HuH-7 (cell line): ENCODE measurements at regions not wholly inside any gene's neighbourhood (a gene's known extent, or its start where the extent isn't known, plus 50 kb on each side); places are given as distances from the start of the nearest gene placed in this dataset.
"Not testable (repeated sequence)": the region's sequence is repeated elsewhere in the genome, so short reads cannot be mapped to it uniquely, and the experiment has no call there.

Experiments used
- DNase-seq: peaks from one replicate; pipeline ENCODE4 v3.0.0; 2011; ENCODE audit warnings: low spot score

DNA sequence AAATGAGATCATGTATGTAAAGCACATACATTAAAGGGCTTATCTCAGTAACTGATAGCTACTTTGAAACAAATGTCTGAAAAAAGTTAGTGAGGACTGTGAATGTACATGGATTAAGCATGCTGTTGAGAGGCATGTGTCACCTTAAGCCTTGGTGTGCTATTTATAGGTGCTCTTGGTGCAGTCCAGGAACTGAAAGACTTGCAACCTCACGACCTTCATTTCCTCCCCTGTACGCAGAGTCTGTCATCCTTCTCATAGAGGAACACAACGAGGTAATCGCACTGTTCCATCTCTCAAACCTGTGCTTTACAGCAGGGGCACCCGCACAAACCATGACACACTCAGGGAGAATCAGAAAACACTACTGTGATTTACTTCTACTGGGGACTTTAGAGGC, 65.6 kb downstream of the UFM1 start:
- no peak for DNase-seq

DNA sequence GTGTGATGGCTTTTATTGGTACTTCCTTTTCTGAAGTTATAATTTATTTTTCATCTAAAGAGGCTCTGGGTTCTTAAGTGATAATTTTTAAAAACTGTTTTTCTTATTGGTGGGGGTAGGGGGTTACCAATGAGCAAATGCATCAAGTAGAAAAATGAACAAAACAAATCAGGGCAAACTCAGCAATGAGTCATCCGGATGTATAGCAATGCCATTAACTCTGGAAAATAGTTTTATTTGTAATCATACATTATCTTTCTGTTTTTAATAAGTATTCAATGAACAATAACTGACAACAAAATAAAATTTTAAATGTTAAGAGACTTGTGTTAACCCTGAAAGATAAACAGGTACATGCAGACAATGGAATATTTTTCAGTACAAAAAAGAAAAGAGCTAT, 67.6 kb downstream of the UFM1 start:
- DNase-seq = no peak

DNA sequence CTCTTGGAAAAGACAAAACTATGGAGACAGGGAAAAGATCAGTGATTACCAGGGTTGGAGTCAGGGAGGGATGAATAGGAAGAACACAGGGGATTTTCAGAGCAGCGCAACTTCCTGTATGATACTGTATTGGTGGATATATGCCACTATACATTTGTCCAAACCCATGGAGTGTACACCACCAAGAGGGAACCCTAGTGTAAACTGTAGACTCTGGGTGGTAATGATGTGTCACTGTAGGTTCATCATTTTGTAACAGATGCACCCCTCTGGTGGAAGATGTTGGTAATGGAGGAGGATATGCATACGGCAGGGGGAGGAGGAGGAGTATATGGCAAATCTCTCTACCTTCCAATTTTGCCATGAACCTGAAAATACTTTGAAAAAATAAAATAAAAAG, 68.1 kb downstream of the UFM1 start:
- peak; percentile 7 for DNase-seq

DNA sequence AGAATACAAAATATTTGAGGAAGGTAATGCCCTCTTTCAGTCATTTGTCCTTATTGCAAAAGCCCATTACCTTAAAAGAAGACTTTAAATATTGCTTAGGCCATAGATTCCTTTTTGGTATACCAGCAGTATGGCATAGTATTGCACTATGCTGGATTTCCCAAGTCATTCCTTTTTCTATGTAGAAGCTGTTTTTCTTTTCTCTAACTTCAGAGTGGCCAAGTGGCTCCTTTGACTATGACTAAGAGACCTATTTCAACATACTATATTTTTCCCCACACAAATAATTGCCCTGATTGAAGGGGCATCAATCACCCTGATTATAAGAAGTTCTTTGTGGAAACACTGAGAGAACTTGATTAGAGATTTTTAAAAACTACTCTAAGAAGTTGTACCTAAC, 68.6 kb downstream of the UFM1 start:
- no peak for DNase-seq

DNA sequence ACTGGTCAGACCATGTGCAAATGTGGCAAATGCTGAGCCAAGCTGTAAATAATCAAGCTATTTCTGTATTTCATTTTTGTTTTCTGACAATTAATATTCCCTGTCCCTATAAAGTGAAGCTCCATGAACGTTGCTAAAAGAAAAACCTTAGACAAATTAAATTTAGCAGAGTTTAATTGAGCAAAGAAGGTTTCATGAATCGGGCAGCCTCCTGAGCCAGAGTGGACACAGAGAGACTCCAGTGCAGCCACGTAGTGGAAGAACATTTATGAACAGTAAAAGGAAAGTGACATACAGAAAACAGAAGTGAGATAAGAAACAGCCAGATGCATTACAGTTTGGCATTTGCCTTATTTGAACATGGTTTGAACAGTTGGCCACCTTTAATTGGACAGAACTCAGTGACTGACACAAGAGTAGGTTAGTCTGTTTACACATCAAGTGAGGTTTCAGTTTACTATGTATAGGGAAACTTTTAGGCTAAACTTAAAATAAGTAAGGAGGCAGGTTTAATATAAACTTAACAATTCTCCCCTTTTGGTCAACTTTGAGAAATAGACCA, 69.7 kb downstream of the UFM1 start:
- DNase-seq = no peak

DNA sequence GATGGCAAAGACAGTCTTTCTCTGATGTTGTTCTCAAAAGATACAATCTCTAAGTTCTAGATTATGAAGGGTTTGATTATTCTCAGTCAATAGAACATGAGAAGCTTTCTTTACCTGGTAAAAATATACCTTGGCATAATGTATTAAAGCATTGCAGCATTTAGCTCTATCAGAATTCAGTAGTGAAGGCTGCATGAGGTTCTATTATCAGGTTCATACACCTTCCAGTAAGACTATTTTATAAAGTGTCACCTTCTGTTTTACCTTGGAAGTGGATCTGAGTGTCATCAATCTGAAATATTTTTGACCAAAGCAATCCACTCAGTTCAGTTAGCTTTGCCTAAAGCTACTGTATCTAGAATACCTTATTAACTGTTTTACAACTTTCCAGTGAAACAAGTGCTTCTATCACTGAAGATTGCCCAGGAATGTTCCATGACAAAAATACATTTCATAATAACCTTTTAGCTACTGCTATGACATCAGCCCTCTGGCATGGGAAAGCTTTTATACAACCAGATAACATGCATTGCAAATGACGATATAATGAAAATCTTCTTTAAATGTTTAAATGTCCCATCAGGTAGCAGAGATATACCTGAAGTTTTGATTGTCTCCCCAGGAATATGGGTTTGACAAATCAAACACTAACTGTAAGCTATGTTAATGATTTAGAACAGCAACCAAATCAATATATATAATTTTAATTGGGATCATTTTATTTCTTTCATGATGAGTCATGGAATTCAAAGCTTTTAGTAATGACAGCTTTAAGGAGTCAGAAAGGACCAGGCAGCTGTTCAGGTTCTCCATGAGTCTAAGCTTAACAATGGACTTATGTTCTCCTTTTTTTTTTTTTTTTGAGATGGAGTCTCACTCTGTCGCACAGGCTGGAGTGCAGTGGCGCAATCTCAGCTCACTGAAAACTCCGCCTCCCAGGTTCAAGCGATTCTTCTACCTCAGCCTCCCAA, 72.2 kb downstream of the UFM1 start:
- no peak for DNase-seq

DNA sequence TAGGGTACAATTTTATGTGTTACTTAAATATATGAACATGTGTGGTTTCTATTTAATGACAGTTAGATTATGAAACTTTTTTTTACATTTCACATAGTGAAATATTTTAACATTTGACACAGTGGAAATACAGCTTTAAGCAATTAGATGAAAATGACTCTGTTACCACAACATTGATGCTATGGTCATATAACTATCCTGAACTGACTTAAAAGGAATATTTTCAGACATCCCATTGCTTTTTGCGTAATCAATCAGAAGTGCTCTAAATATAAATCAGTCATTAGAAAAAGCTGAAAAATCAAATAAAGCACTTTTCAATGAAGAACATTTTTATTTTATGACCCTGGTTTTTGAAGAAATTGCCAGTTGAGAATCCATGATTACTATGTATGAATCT, 80.3 kb downstream of the UFM1 start:
- no peak for DNase-seq

DNA sequence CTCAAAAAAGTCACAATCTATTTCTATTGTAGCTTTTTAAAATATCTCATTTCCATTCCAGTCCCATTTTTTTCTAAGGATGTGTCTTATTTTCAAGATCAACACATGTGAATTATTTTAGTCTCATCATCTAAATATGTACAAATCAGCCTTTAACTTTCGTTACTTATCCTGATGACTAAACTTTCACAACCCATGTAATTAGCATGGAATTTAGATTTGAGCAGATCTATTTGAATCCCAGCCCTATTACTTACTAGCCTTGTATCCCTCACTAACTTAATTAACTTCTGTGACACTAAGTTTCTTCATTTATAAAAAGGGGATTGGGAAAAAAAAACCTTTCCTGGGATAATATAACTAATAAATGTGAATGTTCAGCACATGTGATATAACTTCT, 81.1 kb downstream of the UFM1 start:
- DNase-seq = no peak

DNA sequence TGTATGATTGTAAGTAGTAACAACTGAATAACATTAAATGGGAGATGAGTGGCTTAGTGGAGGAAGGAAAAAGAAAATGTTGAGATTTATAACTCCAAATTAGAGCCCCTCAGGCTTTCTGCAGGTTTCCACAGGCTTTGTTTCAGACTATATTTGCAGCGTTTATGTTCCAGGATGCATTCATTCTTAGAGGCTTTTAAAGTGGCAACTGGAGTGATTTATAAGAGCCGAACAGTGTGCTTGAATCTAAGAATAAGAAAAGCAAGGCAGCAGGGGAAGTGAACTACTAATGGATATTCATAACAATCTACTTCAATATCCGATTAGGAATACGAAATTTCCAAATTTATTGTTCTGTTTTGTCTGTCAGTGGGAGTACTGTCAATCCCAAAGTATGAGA, 91.0 kb downstream of the UFM1 start:
- DNase-seq = no peak

DNA sequence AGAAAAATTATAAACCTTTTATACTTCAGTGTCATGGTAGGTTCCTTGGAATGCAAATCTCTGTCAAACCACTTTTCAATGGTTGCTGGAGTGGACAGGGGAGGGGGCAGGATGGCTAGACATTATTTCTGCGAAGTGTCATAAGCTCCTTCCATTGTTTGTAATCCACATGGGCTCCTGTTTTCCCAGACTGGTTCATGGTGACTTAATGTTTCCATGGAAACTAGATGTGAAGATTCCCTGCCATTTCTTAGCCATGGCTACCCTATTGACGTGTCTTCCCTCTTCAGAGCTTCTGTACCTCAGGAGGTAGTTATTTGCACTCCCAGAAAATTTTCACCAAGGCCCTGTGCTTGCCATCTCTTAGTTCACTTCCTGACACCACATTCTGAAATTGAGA, 95.3 kb downstream of the UFM1 start:
- no peak for DNase-seq

DNA sequence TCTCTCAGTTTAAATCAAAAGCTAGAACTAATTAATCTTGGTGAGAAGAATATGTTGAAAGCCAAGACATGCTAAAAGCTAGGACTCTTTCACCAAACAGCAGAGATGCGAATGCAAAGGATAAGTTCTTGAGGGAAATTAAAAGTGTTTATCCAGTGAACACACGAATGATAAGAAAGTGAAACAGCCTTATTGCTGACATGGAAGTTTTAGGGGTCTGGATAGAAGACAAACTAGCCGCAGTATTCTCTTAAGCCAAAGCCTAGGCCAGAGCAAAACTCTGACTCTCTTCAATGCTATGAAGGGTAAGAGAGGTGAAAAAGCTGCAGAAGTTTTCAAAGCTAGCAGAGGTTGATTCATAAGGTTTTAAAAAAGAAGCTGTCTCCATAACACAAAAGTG, 103.0 kb downstream of the UFM1 start:
- no peak for DNase-seq

DNA sequence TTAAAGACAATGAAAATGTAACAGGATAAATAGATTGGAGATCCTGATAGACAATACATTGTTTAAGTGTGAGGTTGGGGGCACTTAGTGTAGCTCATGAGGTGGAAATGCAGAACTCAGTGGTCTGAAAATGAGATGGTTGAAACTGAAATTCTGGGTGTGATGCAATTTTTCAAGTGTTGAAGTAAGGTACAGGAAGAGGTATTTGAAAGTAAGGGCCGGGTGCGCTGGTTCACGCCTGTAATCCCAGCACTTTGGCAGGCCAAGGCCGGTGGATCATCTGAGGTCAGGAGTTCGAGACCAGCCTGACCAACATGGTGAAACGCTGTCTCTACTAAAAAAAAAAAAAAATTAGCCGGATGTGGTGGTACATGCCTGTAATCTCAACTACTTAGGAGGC, 113.0 kb downstream of the UFM1 start:
- no peak for DNase-seq

DNA sequence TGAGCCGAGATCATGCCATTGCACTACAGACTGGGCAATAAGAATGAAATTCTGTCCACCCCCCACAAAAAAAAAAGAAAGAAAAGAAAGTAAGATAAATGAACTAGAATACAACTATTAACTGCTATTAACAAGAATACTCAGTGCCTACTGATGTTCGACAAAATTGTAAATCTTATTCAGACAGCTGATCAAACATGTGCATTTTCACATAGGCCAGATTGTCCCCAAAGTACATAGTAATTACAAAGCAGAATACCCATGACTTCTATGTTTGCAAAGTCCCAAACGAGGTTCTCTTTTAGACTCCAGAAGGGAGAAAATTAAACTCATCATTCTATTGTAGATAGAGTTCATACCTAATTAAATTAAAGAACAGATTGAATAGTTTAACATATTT, 113.4 kb downstream of the UFM1 start:
- no peak for DNase-seq

DNA sequence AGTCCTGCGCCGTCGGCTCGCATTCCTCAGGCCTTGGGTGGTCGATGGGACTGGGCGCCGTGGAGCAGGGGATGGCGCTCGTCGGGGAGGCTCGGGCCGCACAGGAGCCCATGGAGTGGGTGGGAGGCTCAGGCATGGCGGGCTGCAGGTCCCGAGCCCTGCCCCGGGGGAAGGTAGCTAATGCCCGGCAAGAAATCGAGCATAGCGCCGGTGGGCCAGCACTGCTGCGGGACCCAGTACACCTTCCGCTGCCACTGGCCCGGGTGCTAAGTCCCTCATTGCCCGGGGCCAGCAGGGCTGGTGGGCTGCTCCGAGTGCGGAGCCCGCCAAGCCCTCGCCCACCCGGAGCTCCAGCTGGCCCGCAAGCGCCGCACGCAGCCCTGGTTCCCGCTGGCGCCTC, 122.8 kb downstream of the UFM1 start:
- DNase-seq = not testable (repeated sequence)

DNA sequence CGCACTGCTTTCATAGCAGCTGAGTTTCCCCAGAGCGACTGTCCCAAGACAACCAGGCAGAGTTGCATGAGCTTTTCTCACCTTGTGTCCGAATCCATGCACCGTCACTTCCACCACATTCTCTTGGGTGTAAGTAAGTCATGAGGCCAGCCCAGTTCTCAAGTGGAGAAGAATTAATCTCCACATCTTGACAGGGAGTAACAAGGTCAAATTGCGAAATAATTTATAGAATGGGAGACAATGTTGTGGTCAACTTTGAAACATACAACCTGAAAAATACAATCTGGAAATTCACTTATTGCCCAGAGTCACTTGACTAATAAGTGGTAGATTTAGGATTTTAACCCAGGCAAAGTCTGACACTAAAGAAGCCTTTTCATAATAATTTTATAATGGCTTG, 123.7 kb downstream of the UFM1 start:
- no peak for DNase-seq

DNA sequence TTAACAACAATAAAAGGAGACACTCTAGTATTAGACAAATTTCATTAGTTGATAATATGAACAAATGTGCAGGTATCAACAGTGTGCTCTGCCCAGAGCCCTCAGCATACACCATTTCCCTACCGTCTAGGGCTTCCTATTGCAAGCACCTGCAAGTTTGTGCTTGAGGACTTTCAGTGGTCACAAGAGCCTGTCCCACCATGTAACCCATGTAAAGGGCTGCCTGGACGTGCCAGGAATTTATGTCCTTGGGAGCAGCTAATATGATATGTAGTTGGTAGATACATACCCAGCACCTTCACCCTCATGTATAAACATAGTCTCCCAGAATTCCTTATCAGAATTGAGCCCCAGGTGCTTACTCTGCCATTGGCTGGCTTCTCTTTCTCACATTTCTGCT, 128.0 kb downstream of the UFM1 start:
- no peak for DNase-seq

DNA sequence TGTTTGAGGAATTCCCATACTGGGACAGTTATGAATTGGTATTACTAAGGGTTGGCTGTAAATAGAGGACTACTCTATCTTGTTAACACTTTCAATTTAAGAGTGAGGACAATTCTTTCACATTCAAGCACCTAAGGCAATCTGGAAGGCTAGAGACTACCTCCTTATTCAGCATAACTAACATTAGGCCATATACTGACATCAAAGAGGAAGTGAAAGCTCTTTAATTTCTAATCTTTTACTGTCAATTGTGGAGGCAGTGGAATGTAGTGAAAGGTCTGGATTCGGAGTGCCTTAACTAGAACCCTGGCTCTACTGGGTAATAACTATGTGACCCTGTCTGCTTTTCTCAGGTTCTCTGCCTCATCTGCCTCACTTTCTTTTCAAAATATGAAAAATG, 134.0 kb downstream of the UFM1 start:
- DNase-seq = no peak

DNA sequence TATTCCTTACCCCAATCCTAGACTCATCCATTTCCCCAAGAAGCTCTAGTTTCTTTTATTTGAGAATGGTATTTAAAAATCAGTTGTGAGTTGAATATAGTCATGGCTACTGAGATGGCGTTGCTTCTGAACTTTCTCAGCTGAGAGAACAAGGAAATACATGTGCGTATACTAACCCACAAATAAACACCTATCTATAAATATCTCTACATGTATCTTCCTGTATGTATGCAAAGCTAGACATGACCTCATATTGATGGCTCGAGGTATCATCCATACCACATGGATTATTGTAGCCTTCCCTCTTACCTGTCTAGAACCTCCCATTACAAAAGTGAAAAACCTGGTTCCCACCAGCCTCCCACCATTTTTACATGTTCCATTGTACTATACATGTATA, 141.0 kb downstream of the UFM1 start:
- DNase-seq = no peak

DNA sequence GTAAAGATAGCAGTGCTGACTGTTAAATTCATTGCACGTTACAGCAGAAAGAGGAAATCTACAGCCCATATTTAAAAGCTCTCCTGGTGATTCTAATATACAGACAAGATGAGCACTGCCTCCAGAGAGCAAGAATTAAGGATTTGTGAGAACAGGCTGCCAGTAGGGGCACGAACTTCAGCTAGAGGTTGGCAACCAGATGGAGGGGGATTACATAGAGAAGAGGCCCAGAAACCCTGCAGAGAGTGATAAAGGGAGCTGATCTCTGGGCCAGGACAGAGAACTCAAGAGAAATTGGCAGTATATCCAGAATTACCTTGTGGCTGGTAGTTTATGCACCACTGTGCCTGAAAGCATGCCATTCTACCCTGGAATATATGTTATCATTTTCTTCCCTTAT, 144.8 kb downstream of the UFM1 start:
- DNase-seq = no peak

DNA sequence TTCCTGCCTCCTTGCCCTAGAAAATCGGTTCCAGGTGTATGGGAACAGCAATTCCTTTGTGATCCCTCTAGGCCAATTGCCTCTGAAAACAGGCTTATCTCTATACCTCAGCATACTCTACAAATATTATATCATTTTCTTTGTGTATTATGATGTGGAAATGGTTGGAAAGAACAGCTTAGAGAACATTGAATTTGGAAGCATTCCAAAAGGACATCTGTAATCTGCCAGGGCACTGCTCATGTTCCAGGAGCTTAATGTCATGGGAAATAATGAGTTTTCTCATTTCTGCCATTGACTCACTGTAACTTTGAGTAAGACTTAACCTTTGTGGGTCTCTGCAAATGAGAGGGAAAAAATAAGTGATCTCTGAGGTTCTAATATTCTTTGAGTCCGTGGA, 147.3 kb downstream of the UFM1 start:
- DNase-seq = no peak

DNA sequence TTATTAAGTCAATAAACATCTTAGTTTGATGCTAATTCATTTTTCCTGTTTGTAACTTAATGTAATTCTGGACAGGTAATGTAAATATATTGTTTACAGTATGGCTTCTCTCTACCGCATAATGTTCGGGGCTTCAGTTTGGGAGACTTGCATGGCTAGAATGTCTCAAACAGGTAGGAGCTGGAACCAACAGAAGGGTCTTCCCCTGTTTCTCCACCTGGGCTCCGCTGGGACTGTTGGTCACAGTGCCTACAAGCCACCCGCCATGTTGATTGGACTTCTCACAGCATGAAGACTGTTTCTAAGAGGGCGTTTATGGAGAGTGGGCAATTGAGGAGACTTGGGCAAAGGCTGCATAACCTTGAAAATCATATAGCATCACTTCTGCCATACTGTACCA, 148.6 kb downstream of the UFM1 start:
- no peak for DNase-seq

DNA sequence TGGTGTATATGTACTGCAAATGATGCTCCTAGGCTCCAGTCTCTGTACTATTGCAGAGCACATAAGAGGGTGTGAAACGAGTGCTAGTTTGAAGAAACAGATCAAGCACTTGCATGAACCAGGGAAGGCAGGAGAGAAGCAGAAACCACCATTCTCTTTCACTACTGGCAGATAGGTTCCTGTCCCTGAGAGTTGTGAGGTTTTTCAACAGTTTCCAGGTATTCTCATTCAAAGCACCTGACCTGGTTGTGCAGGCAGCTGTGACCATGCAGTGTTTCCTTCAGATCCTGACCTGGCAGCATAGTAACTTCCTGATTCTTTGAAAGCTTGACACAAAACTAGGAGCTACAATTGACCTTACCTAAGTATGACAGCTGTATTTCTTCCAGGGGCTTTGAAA, 164.9 kb downstream of the UFM1 start:
- DNase-seq = no peak

DNA sequence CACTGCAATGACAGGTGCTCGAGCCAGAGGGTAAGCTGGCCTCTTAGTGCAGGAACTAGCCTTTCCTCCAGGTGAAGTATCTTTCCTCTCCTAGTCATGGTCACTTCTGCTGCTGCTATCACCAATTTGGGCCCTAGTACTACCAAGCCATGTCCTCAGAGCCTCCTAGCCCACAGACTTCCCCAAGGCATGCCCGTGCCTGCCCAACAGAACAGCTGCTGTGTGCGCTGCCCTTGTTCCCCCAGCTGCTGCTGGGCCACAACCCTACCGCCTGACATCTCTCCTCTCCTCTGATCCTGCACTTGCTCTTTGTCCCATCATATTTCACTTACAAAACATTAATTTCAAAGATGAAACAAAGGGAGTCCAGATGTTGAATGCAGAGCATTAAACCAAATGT, 168.5 kb upstream of the FREM2 start:
- no peak for DNase-seq
